Activated T-helper 17 cell treated with anti-CD3 and anti-CD28 coated beads, Interleukin-2, amount 50 U/mL, for 72 hours (primary cell): ENCODE measurements at regions not wholly inside any gene's neighbourhood (a gene's known extent, or its start where the extent isn't known, plus 50 kb on each side); places are given as distances from the start of the nearest gene placed in this dataset.

Experiments used
- ATAC-seq: fragments of 150-1000 bp; cut with Tn5 transposase; replicated peaks from 2 replicates; pipeline ENCODE4 v1.10.0; 2021; ENCODE audit warnings: mild to moderate bottlenecking, moderate library complexity
- H3K27ac Mint-ChIP-seq: one replicate; pipeline ENCODE4 v1.8.0; 2022; ENCODE audit warnings: mixed read lengths
- H3K27me3 Mint-ChIP-seq: one replicate; pipeline ENCODE4 v1.8.0; 2022; ENCODE audit warnings: mixed read lengths
- H3K36me3 Mint-ChIP-seq: one replicate; pipeline ENCODE4 v1.8.0; 2022; ENCODE audit warnings: low read depth, mild to moderate bottlenecking, mixed read lengths
- H3K4me1 Mint-ChIP-seq: one replicate; pipeline ENCODE4 v1.8.0; 2022; ENCODE audit warnings: mixed read lengths
- H3K4me3 Mint-ChIP-seq: one replicate; pipeline ENCODE4 v1.8.0; 2022; ENCODE audit warnings: mild to moderate bottlenecking, mixed read lengths
- H3K9me3 Mint-ChIP-seq: one replicate; pipeline ENCODE4 v1.8.0; 2022; ENCODE audit warnings: mixed read lengths

DNA sequence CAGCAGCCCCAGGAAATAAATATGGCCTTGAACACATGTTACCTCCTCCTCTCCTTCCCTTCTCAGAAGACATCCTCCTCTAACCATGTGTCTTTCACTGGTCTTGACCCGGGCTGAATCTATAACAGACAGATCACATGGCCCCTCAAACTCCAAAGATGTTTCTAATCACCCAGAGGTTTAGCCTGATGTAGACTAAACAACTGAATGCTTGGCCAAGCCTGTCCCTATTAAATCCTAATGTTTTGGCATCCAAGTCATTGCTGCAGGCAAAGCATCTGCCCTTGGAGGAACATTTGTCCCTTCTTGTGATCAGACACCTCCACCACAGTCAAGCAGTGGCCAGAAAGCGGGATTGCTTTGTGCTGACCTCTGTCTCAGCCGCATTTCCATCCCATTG, 65.5 kb downstream of the ANKRD60 start:
- H3K4me1 Mint-ChIP-seq: no peaks in the 10 kb centered on the region

DNA sequence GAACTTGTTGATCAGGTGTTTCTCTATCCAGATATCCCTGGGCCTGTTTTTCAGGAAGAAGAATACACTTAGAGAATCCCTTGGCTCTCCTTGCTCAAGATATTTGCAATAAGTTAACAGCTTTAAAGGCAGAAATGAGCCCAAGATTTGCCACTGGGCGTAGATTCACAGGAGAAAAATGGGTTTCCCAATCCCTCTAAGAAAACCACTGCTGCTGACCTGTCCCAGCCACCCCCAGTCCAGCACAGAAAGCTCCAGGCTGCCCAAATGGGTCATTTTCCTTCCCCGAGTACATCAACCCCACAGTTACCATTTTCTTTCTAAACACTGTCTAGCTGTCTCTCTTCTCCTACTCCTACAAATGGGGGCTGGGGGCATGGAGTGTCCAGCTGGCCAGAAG, 67.3 kb downstream of the ANKRD60 start:
- Mint-ChIP-seq H3K4me3 (no peak overlapping the region), H3K27ac (no peak overlapping the region), H3K4me1 (no peaks in the 10 kb centered on the region), H3K9me3 (no peaks in the 10 kb centered on the region), H3K36me3 (no peaks in the 10 kb centered on the region), H3K27me3 (peaks cover 2% of the 10 kb centered on the region)
- no peak for ATAC-seq

More for the DNA sequence above, 65.5 kb downstream of the ANKRD60 start:
- no peaks in the 10 kb centered on the region for H3K9me3 Mint-ChIP-seq
- no peak overlapping the region for H3K27ac Mint-ChIP-seq
- ATAC-seq: no peak
- no peak overlapping the region for H3K4me3 Mint-ChIP-seq
- no peaks in the 10 kb centered on the region for H3K36me3 Mint-ChIP-seq
- H3K27me3 Mint-ChIP-seq: no peaks in the 10 kb centered on the region

DNA sequence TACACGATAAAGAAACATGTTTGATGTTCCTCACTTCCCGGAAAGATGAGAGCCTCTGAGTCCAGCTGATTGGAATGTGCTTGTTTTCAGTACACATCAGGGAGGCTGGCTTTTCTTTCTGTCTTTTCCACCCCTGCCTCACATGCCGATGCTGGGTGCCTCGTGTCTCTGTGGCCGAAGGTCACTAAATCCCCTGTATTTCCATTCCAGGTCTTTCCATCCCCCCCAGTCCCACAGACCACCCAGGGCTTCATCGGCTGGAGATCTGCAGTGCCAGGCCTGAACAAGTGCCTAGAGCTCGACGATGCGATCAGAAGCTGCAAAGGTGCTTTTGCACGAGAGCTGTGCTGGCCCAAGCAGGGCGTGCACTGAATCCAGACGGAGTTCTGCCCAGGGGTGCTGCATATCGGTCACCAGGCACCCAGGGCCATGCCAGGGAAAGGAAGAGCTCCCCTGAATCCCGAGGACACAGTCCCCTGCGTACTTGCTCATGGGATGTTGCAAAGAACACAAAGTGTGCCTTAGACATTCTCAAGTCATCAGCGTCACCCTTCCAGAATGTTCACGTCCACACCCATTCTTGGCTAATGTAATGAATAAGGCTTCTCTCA, 67.9 kb downstream of the ANKRD60 start:
- H3K36me3 Mint-ChIP-seq: no peaks in the 10 kb centered on the region
- no peak overlapping the region for H3K4me3 Mint-ChIP-seq
- no peaks in the 10 kb centered on the region for H3K9me3 Mint-ChIP-seq
- no peaks in the 10 kb centered on the region for H3K4me1 Mint-ChIP-seq
- no peak for ATAC-seq
- no peak overlapping the region for H3K27ac Mint-ChIP-seq
- H3K27me3 Mint-ChIP-seq: peaks cover 6% of the 10 kb centered on the region

GRCh38 chr20:58155148-58155925, 73.1 kb downstream of the ANKRD60 start:
- Mint-ChIP-seq H3K27ac (no peak overlapping the region), H3K27me3 (peaks cover 31% of the 10 kb centered on the region), H3K9me3 (no peaks in the 10 kb centered on the region), H3K4me1 (no peaks in the 10 kb centered on the region), H3K4me3 (no peak overlapping the region), H3K36me3 (no peaks in the 10 kb centered on the region)
- no peak for ATAC-seq

- H3K27me3 Mint-ChIP-seq: peaks cover 41% of the 10 kb centered on the region
- no peak for ATAC-seq
- no peaks in the 10 kb centered on the region for H3K36me3 Mint-ChIP-seq
- no peaks in the 10 kb centered on the region for H3K4me1 Mint-ChIP-seq
- no peak overlapping the region for H3K27ac Mint-ChIP-seq
- H3K4me3 Mint-ChIP-seq: no peak overlapping the region
- no peaks in the 10 kb centered on the region for H3K9me3 Mint-ChIP-seq
Observed at GRCh38 chr20:58154113-58154512, 74.3 kb downstream of the ANKRD60 start.

DNA sequence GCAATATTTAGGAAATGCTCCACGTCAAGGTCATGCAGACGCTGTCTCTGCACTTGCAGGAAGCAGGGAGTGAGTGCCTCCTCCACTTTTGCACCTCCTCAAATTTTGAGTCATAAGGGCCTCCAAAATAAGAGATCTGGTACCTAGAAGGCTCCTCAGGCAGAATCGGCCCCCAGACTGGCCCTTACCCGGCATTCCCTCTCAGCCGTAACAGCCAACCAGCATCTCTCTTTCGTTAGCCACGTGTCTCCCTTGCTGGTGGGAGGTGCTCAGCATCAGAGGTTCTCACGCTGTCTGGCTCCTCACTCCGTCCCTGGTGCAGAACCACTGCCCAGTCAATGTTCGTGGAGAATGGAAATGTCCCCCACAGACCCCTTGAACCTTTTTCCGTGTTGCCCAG, 75.3 kb downstream of the ANKRD60 start:
- no peak overlapping the region for H3K4me3 Mint-ChIP-seq
- peaks cover 51% of the 10 kb centered on the region for H3K27me3 Mint-ChIP-seq
- H3K4me1 Mint-ChIP-seq: no peaks in the 10 kb centered on the region
- H3K36me3 Mint-ChIP-seq: no peaks in the 10 kb centered on the region
- no peak for ATAC-seq
- H3K27ac Mint-ChIP-seq: no peak overlapping the region
- H3K9me3 Mint-ChIP-seq: no peaks in the 10 kb centered on the region

- no peaks in the 10 kb centered on the region for H3K9me3 Mint-ChIP-seq
Observed at GRCh38 chr20:58150772-58151171, 77.7 kb downstream of the ANKRD60 start.

GRCh38 chr20:58149437-58150091, 78.9 kb downstream of the ANKRD60 start:
- H3K27me3 Mint-ChIP-seq: peaks cover 49% of the 10 kb centered on the region
- H3K9me3 Mint-ChIP-seq: no peaks in the 10 kb centered on the region
- H3K4me1 Mint-ChIP-seq: no peaks in the 10 kb centered on the region
- H3K36me3 Mint-ChIP-seq: no peaks in the 10 kb centered on the region
- ATAC-seq: no peak
- no peak overlapping the region for H3K27ac Mint-ChIP-seq
- H3K4me3 Mint-ChIP-seq: no peak overlapping the region

More at GRCh38 chr20:58150772-58151171, 77.7 kb downstream of the ANKRD60 start:
- Mint-ChIP-seq H3K36me3 (no peaks in the 10 kb centered on the region), H3K27me3 (peaks cover 52% of the 10 kb centered on the region), H3K27ac (no peak overlapping the region), H3K4me3 (no peak overlapping the region), H3K4me1 (no peaks in the 10 kb centered on the region)
- no peak for ATAC-seq

- H3K36me3 Mint-ChIP-seq: no peaks in the 10 kb centered on the region
- no peaks in the 10 kb centered on the region for H3K4me1 Mint-ChIP-seq
- no peak overlapping the region for H3K4me3 Mint-ChIP-seq
- peaks cover 46% of the 10 kb centered on the region for H3K27me3 Mint-ChIP-seq
- H3K27ac Mint-ChIP-seq: no peak overlapping the region
- ATAC-seq: no peak
- H3K9me3 Mint-ChIP-seq: no peaks in the 10 kb centered on the region
Observed at GRCh38 chr20:58148891-58149290, 79.6 kb downstream of the ANKRD60 start.

DNA sequence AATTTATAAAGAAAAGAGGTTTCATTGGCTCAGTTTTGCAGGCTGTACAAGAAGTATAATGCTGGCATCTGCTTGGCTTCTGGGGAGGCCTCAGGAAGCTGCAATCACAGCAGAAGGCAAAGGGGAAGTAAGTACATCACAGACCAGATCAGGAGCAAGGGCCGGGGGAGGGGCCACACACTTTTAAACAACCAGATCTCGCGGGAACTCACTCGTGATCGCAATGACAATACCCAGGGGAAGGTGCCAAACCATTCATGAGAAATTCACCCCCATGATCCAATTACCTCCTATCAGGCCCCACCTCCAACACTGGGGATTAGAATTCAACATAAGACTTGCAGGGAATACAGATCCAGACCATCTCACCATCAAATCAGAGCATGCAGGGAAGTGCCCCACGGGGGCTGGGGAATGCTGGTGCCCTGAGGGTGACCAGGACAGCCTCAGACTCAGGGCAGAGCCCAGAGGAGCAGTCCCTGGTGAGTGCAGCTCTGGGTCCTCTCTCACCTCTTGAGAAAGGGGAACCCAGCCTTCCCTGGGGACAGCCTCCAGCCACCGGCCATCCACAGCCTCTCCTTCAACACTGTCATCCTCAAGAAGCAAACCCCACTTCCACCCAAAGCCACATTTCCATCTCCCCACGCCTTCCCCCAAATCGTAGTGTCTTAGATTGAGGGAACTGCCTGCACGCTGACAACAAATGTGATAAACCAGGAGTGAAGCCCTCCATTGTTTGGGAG, 80.7 kb downstream of the ANKRD60 start:
- Mint-ChIP-seq H3K36me3 (no peaks in the 10 kb centered on the region), H3K9me3 (no peaks in the 10 kb centered on the region), H3K4me3 (no peak overlapping the region), H3K27me3 (peaks cover 41% of the 10 kb centered on the region), H3K4me1 (no peaks in the 10 kb centered on the region), H3K27ac (no peak overlapping the region)
- ATAC-seq: no peak

DNA sequence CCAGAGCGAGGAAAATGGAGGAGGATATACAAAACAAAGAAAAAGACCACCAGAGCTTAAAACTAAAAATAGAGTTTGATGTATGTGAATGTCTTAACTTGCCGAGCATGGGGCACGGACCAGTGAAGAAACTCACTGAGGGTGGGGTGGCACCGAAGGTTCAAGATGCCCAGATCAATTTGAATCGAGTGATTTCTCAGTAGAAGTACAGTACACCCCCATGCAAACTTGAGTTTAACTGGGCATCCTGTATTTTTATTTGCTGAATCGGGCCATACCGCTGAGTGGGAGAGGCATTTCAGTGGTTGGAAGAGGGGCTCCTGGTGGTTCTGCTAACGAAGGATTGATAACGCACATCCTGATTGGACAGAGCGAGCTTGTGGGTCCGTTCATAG, 81.7 kb downstream of the ANKRD60 start:
- no peak for ATAC-seq
- Mint-ChIP-seq H3K36me3 (no peaks in the 10 kb centered on the region), H3K27ac (no peak overlapping the region), H3K4me3 (no peak overlapping the region), H3K27me3 (peaks cover 36% of the 10 kb centered on the region), H3K4me1 (no peaks in the 10 kb centered on the region), H3K9me3 (no peaks in the 10 kb centered on the region)

- H3K9me3 Mint-ChIP-seq: no peaks in the 10 kb centered on the region
- no peak overlapping the region for H3K27ac Mint-ChIP-seq
Observed at GRCh38 chr20:58146081-58146745, 82.2 kb downstream of the ANKRD60 start.

GRCh38 chr20:58145506-58146080, 82.9 kb downstream of the ANKRD60 start:
- Mint-ChIP-seq H3K4me3 (no peak overlapping the region), H3K27ac (no peak overlapping the region), H3K27me3 (peaks cover 39% of the 10 kb centered on the region), H3K9me3 (no peaks in the 10 kb centered on the region), H3K36me3 (no peaks in the 10 kb centered on the region), H3K4me1 (no peaks in the 10 kb centered on the region)
- no peak for ATAC-seq

More at GRCh38 chr20:58146081-58146745, 82.2 kb downstream of the ANKRD60 start:
- H3K36me3 Mint-ChIP-seq: no peaks in the 10 kb centered on the region
- H3K4me3 Mint-ChIP-seq: no peak overlapping the region
- peaks cover 37% of the 10 kb centered on the region for H3K27me3 Mint-ChIP-seq
- ATAC-seq: no peak
- no peaks in the 10 kb centered on the region for H3K4me1 Mint-ChIP-seq

DNA sequence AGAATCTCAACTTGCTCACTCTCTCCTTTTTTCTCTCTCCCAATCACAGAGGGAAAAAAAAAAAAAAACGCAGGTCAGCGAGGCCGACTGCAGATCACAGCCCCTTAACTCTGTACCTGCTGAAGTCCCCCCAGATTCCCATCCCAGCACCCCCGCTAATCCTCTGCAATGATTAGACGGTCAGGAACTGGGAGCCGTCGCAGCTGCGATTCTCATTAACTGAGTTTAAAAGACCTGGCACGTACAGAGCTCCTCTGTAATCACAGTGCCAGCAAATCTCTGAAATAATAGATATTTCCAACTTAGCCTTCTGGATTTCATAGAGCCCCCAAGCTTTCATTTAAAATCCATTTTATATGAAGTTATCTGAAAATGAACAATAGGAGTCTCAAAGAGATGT, 84.4 kb downstream of the ANKRD60 start:
- no peak for ATAC-seq
- H3K9me3 Mint-ChIP-seq: no peaks in the 10 kb centered on the region
- H3K4me3 Mint-ChIP-seq: no peak overlapping the region
- no peak overlapping the region for H3K27ac Mint-ChIP-seq
- H3K27me3 Mint-ChIP-seq: peaks cover 32% of the 10 kb centered on the region
- no peaks in the 10 kb centered on the region for H3K4me1 Mint-ChIP-seq
- no peaks in the 10 kb centered on the region for H3K36me3 Mint-ChIP-seq
